ENCODE measurements at regions not wholly inside any gene's neighbourhood (a gene's known extent, or its start where the extent isn't known, plus 50 kb on each side); places are given as distances from the start of the nearest gene placed in this dataset.

DNA sequence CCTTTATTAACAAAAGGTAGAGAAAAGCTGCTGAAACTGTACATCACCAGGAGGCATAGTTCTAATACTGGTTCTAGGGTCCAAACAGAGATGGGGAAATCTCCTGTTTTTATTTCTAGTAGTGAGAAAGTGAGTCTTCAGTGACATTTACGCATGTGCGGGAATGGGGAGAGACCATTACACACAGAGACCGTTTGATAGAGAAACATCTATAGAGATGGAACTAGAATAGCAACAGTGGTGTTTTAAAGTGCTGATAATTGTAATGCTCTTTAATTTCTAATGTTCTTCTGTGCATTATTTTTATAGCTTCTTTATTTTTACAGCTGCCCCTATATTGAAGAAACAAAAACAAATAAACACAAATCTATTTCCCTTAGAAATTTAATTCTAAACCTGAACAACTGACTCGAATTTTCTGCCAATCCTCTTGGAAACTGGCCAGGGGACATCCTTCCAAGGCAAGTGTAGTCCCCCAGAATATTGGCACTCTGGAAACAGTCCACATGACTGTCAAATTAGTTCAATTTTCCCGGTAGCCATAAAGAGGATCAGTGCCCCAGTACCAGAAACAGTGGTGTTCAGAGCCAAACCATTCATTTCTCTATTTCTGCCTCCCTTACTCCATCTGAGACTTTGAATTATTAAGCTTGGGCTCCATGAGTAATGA lies 260.9 kb downstream of the ICOS start:
- no peak for TF ChIP-seq POLR2AphosphoS5 (IDR thresholded peaks at IDR 0.05)
- TF ChIP-seq, protein P1, sequence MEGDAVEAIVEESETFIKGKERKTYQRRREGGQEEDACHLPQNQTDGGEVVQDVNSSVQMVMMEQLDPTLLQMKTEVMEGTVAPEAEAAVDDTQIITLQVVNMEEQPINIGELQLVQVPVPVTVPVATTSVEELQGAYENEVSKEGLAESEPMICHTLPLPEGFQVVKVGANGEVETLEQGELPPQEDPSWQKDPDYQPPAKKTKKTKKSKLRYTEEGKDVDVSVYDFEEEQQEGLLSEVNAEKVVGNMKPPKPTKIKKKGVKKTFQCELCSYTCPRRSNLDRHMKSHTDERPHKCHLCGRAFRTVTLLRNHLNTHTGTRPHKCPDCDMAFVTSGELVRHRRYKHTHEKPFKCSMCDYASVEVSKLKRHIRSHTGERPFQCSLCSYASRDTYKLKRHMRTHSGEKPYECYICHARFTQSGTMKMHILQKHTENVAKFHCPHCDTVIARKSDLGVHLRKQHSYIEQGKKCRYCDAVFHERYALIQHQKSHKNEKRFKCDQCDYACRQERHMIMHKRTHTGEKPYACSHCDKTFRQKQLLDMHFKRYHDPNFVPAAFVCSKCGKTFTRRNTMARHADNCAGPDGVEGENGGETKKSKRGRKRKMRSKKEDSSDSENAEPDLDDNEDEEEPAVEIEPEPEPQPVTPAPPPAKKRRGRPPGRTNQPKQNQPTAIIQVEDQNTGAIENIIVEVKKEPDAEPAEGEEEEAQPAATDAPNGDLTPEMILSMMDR (IDR thresholded peaks at IDR 0.05) = no peak
- TF ChIP-seq POLR2A (IDR thresholded peaks at IDR 0.05) = no peak
- no peaks in the 10 kb centered on the region for H3K9me3 ChIP-seq
- H3K27ac ChIP-seq = no peak overlapping the region
- no peak for DNase-seq
- H3K36me3 ChIP-seq = no peaks in the 10 kb centered on the region
- no peak overlapping the region for H3K4me3 ChIP-seq
- no peaks in the 10 kb centered on the region for H3K4me1 ChIP-seq
- WGBS, 2 donors = 74 to 81% methylated on average over 5 of the region's 5 CpGs
- intact Hi-C loops (cut with DNase I) = no loop called here
- no peaks in the 10 kb centered on the region for H3K27me3 ChIP-seq

DNA sequence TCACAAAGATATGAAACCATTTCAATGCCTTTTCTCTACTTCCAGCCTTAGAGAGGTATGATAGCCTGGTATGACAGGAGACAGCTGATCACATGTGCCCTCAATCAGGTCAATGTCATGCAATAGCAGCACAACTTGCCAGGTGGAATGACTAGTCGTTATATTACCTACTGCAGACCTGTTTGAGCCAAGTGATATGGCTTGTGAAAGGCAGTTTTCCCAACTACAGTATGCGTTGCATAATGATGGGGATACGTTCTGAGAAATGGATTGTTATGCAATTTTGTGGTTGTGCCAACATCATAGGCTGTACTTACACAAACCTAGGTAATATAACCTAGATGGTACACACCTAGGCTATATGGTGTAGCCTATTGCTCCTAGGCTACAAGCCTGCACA lies 262.8 kb downstream of the ICOS start:
- H3K27ac ChIP-seq = no peak overlapping the region
- no peak overlapping the region for H3K4me3 ChIP-seq
- no peak for TF ChIP-seq POLR2AphosphoS5 (IDR thresholded peaks at IDR 0.05)
- TF ChIP-seq, protein P1 (IDR thresholded peaks at IDR 0.05) = no peak
- no peak for TF ChIP-seq EP300 (IDR thresholded peaks at IDR 0.05)
- TF ChIP-seq POLR2A (IDR thresholded peaks at IDR 0.05) = no peak
- no peak for DNase-seq
- WGBS, 2 donors = 26 to 65% methylated on average over 3 of the region's 3 CpGs
- H3K27me3 ChIP-seq = no peaks in the 10 kb centered on the region
- H3K36me3 ChIP-seq = no peaks in the 10 kb centered on the region
- intact Hi-C loops (cut with DNase I) = no loop called here
- H3K4me1 ChIP-seq = no peaks in the 10 kb centered on the region
- no peaks in the 10 kb centered on the region for H3K9me3 ChIP-seq

DNA sequence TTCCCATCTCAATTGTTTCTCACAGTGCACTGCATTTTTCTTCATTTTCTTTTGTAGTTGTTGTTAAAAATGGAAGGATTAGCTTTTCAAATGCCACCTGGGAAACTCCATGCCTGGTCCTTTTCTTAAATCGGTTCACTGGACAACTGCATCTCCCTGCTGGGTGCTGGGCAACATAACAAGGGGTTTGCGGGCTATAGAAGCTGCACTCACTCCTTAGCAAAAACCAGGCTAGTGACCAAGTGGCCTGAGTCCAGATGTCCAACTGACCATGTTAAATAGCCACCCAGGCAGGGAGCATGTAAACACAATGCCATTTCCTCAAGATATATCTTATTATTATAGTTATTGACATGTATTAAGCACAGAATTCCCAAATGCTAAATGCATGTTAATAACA lies 264.9 kb downstream of the ICOS start:
- H3K36me3 ChIP-seq = no peaks in the 10 kb centered on the region
- H3K4me1 ChIP-seq = no peaks in the 10 kb centered on the region
- 93 to 96% methylated on average over 2 of the region's 2 CpGs for WGBS, 2 donors
- DNase-seq = no peak
- TF ChIP-seq POLR2A (IDR thresholded peaks at IDR 0.05) (no peak), EP300 (IDR thresholded peaks at IDR 0.05) (no peak), POLR2AphosphoS5 (IDR thresholded peaks at IDR 0.05) (no peak)
- TF ChIP-seq, protein P1 (IDR thresholded peaks at IDR 0.05) = no peak
- H3K27me3 ChIP-seq = no peaks in the 10 kb centered on the region
- H3K4me3 ChIP-seq = no peak overlapping the region
- intact Hi-C loops (cut with DNase I) = no loop called here
- no peaks in the 10 kb centered on the region for H3K9me3 ChIP-seq
- H3K27ac ChIP-seq = no peak overlapping the region

DNA sequence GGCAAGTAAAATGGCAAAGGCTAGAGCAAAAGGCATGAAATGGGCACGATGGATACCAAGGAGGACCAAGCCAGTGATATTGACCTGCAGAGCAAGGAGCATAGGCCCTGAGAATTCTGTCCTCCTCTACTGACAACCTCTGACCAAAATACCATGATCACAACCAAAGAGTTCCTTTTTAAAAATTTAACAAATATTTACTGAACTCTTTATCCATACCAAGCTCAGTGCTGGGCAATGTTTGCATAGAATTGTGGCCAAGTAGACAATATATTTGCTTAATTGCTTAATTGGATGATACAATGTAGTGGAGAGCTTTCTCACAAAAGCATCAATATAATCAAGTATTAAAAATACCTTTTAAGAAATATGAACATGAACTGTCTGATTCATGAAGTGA lies 265.7 kb downstream of the ICOS start:
- H3K4me3 ChIP-seq = no peak overlapping the region
- no peaks in the 10 kb centered on the region for H3K36me3 ChIP-seq
- H3K4me1 ChIP-seq = no peaks in the 10 kb centered on the region
- 86 to 93% methylated on average over 1 of the region's 1 CpG for WGBS, 2 donors
- no peaks in the 10 kb centered on the region for H3K9me3 ChIP-seq
- no peak overlapping the region for H3K27ac ChIP-seq
- intact Hi-C loops (cut with DNase I) = no loop called here
- DNase-seq = no peak
- H3K27me3 ChIP-seq = no peaks in the 10 kb centered on the region
- TF ChIP-seq, protein P1 (IDR thresholded peaks at IDR 0.05) = no peak
- no peak for TF ChIP-seq EP300 (IDR thresholded peaks at IDR 0.05)
- no peak for TF ChIP-seq POLR2AphosphoS5 (IDR thresholded peaks at IDR 0.05)
- no peak for TF ChIP-seq POLR2A (IDR thresholded peaks at IDR 0.05)

DNA sequence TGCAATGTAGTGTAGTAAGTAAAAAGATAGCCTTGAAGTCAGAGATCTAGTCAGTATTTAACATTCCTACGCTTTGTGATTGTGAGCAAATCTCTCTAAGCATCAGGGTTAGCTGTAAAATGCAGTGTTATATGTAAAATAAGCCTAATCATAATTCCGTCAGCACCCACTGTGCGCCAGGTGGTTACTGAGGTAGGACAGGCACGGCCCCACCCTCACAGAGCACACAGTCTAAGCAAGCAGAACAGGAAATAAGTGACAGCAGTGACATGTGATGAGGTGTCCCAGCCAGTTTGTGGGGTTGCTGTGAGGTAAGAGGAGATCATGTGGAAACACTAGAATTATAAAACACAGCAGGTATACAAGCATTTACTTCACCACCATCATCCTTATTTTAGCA lies 267.1 kb downstream of the ICOS start:
- no peaks in the 10 kb centered on the region for H3K4me1 ChIP-seq
- no peak overlapping the region for H3K4me3 ChIP-seq
- no peak for DNase-seq
- intact Hi-C loops (cut with DNase I) = no loop called here
- 26 to 62% methylated on average over 4 of the region's 4 CpGs for WGBS, 2 donors
- TF ChIP-seq, protein P1 (IDR thresholded peaks at IDR 0.05) = no peak
- TF ChIP-seq EP300 (IDR thresholded peaks at IDR 0.05) (no peak), POLR2AphosphoS5 (IDR thresholded peaks at IDR 0.05) (no peak), POLR2A (IDR thresholded peaks at IDR 0.05) (no peak)
- no peaks in the 10 kb centered on the region for H3K9me3 ChIP-seq
- no peaks in the 10 kb centered on the region for H3K36me3 ChIP-seq
- no peak overlapping the region for H3K27ac ChIP-seq
- H3K27me3 ChIP-seq = no peaks in the 10 kb centered on the region
